ENCODE measurements at regions not wholly inside any gene's neighbourhood (a gene's known extent, or its start where the extent isn't known, plus 50 kb on each side); places are given as distances from the start of the nearest gene placed in this dataset.
"Not testable (repeated sequence)": the region's sequence is repeated elsewhere in the genome, so short reads cannot be mapped to it uniquely, and the experiment has no call there.

DNA sequence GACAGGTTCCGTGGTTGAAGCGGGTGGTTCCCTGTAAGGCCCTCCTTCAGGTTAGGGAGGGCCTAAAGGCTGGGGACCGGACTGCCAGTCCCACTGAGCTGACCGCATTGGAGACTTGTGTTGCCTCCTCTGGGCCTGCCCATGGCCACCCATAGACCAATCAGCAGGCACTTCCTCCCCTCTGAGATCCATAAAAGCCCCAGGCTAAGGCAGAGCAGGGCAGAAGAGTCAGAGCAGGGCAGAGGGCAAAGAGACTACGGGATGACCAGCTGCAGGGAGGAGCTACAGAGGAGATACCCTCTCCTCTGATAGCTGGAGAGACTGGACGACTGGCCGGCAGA lies 537.4 kb downstream of the TENT5A start:
- DNase-seq (no peak), ATAC-seq (no peak)
- intact Hi-C loops (cut with DNase I) = no loop called here

DNA sequence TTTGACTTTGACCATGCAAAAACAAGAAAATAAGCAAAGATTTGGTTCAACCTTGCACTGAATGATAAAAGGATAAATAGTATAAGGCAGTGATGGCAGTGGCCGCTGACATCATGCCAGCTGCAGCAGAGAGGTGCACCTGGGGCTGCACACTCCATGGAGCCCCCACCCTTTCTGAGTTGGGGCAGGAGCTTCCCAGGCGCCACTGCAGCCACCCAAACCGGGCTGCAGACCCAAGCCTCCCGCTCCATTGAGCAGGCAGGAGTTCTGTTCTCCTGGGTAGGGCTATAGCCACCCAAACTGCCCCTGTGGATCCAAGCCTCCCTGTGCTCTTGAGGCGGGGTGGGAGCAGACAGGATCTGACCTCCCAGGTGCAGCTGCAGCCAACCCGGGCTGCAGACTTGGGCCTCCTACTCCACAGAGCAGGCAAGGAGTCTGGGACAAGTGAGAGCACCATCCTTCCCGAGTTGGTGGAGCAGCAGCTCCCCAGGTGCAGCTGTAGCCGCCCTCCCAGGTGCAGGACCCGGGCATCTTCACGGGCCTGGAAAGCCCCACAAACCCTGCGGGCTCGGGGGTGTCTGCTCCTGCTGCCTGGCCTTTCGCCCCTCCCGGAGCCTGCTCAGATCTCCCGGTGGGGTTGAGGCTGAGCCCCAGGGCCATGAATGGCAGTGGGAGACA lies 537.9 kb downstream of the TENT5A start:
- ATAC-seq = no peak
- intact Hi-C loops (cut with DNase I) = no loop called here
- no peak for DNase-seq

- no peak for ATAC-seq
- DNase-seq = no peak
- intact Hi-C loops (cut with DNase I) = no loop called here
These were observed 547.8 kb downstream of the TENT5A start for GRCh38 chr6:81204731-81205130.

DNA sequence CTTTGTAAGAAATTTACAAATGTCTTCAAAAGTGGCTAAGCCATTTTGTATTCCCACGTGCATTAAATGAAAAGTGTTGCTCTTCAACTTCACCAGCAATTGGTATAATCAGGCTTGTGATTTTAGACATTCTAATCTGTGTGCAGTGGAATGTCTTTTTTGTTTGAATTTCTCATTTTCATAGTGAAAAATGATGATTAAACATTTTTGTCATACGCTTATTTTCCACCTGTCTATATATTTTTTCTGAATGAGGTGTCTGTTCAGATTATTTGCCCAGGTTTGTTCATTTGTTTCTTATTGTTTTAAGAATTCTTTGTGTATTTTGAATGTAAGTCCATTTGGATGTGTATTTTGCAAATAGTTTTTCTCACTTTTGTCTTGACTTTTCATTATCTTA lies 558.1 kb downstream of the TENT5A start:
- DNase-seq = no peak
- intact Hi-C loops (cut with DNase I) = no loop called here
- ATAC-seq = no peak

DNA sequence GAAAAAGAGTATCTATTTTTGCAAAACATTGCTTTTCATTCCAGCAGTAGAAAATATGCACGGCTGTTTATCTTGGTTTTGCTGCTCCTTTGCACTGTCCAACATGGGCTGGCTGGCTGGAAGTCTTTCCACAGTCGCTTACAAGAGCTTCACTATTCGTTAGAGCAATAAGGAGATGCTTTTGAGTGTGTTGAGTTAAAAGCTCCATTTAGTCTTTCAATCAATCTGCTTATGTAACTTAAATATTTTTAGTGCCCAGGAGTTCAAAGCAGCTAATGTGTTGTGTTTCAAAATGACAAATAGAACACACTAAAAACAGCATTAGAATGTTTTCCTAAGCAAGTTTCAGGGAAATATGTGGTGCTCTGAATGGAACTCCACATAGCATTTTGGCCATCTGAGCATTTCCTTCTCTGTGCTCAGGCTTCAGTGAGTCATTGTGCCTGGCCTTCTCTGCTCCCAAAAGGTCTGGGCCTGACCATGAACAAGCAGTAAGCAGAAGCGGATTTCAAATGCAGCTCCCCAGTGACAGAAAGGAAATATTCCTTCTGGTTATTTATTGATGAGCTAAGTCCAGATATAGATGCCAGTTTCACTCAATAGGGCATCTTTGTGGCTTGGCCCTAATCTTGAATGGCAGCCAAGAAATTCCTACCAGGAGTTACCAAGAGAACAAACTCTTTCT lies 580.3 kb downstream of the TENT5A start:
- peak; percentile 84 to 91 for ATAC-seq
- DNase-seq = peak; percentile 34
- intact Hi-C loops (cut with DNase I) = no loop called here

GRCh38 chr6:81169166-81169565 lies 583.3 kb downstream of the TENT5A start:
- intact Hi-C loops (cut with DNase I) = no loop called here
- ATAC-seq (no peak), DNase-seq (no peak)

GRCh38 chr6:81166770-81167169 lies 585.7 kb downstream of the TENT5A start:
- ATAC-seq = no peak
- no peak for DNase-seq
- intact Hi-C loops (cut with DNase I) = no loop called here

DNA sequence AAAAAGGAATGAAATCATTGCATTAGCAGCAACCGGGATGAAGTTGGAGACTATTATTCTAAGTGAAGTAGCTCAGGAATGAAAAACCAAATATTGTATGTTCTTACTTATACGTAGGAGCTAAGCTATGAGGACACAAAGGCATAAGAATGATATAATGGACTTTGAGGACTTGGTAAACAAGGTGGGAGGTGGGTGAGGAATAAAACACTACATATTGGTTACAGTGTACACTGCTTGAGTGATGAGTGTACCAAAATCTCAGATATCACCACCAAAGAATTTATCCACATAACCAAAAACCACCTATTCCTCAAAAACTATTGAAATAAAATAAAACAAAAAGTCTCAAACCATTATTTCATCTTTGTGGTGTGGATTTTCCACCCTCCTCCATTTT lies 593.5 kb downstream of the TENT5A start:
- ATAC-seq = no peak
- intact Hi-C loops (cut with DNase I) = no loop called here

GRCh38 chr6:81148751-81149150 lies 603.7 kb downstream of the TENT5A start:
- ATAC-seq = no peak
- DNase-seq = no peak
- intact Hi-C loops (cut with DNase I) = no loop called here

More for the DNA sequence above, 593.5 kb downstream of the TENT5A start:
- DNase-seq = no peak

DNA sequence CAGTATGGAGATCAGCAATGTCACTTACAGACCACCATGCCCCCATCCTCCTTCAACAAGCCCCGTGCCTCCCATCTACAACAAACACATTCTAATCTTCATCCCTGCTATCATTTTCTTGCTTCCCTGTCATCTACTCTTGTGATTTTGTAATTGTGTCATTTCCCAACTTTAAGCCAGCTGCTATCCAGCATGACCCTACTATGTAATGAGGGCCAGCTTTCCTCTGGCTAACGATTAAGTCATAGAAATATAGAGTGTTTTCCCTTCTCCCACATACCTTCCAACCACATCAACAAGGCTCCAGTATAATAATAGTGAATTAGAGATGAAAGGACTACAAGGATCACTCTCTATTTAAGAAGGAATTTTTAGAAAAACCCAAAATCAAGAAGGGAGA lies 607.0 kb downstream of the TENT5A start:
- DNase-seq (no peak), ATAC-seq (no peak)
- intact Hi-C loops (cut with DNase I) = no loop called here

DNA sequence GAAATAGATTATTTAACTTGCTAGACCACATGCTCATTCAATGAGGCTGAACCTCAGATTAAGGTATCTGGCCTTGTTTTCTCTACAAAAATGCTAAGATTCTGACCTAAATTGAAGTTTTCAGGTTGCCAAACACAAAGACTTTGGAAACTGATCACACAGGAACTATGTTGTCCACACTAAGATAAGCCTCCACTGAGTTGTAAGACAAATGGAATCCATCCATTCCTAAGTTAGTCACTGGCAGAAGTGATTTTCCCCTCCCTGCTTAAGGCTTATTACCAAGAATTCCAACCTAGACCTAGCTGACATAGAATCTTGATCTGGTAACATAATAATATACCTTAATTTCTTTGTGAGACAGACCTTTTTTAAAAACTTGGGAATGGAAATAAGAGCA lies 608.1 kb downstream of the TENT5A start:
- ATAC-seq (no peak), DNase-seq (no peak)
- intact Hi-C loops (cut with DNase I) = no loop called here

DNA sequence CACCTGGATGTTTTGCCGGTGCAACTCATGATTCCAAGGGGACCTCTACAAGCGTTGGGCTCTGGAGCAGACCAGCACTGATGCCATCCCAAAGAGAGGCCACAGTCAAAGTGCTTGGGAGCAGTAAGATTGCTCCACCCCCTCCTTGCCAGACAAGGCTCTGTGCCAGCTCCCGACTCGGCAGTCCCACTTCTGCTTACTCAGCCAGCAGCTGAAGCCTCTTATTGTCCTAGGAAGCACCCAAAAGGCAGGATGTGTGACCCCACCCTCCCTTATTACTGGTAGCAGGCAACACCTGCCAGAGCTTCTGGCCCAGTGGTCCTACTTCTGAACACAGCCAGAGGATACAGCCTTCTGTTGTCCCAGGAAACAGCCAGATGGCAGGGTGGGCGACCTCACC lies 614.2 kb downstream of the TENT5A start:
- intact Hi-C loops (cut with DNase I) = no loop called here
- no peak for DNase-seq
- ATAC-seq = no peak

GRCh38 chr6:81130969-81131368 lies 621.5 kb downstream of the TENT5A start:
- ATAC-seq = no peak
- intact Hi-C loops (cut with DNase I) = no loop called here
- no peak for DNase-seq

DNA sequence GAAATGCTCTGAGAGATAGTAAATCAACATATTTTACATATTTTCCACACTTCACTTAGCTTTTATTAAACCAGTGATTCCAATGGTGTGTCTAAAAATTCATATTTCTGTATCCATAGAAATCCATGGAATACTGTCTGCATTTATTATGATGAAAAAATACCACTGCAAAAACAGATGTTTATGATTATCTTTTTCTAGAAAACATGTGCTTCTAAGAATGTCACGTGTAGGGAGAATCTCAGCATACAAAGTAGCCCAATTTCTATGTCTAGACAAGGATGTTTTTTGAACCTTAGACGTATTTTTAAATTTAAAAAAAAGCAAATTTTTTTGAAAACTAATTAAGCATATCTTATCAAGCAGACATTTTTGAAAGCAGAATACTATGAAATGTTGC lies 622.4 kb downstream of the TENT5A start:
- ATAC-seq (no peak), DNase-seq (no peak)
- intact Hi-C loops (cut with DNase I) = no loop called here

DNA sequence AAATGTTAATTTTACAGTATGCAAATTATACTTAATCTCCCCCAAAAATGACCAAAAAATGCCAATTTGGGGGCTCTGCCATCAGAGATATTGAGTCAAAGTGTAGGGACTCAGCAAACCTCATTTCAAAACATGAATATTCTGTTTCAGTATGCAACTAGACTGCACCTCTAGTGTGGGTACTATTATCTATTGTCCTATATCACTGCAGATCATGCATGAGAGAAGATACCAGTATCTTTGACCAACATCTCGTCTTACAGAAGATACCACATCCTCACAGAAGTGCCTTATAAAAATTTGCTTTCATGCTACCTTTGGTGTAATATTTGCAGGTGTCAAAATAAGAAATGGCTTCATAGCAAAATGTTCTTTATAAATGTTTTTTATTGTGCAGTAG lies 623.8 kb downstream of the TENT5A start:
- DNase-seq (no peak), ATAC-seq (no peak)
- intact Hi-C loops (cut with DNase I) = no loop called here

- DNase-seq (no peak), ATAC-seq (no peak)
- intact Hi-C loops (cut with DNase I) = no loop called here
These were observed 626.3 kb downstream of the TENT5A start for GRCh38 chr6:81126150-81126549.

- no peak for DNase-seq
- no peak for ATAC-seq
- intact Hi-C loops (cut with DNase I) = no loop called here
These were observed 632.2 kb downstream of the TENT5A start for GRCh38 chr6:81120280-81120679.

DNA sequence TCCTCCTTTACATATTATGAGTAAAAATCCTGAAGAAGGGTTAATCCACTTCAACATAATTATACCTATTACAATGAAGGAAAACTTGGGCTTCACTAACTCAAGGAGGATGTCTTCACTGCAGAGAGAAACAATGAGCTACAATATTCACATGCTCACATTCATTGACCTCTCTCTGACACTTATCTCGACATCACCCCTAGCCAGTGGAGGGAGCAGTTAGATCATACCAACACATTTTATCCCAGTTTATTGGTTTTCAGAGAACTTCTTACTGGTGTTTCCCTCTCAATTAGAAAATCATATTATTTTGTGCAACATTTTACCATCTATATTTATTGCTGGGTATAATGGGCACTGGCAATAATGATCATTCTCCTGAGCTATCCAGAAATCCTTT lies 646.5 kb downstream of the TENT5A start:
- no peak for ATAC-seq
- intact Hi-C loops (cut with DNase I) = no loop called here
- DNase-seq = no peak

DNA sequence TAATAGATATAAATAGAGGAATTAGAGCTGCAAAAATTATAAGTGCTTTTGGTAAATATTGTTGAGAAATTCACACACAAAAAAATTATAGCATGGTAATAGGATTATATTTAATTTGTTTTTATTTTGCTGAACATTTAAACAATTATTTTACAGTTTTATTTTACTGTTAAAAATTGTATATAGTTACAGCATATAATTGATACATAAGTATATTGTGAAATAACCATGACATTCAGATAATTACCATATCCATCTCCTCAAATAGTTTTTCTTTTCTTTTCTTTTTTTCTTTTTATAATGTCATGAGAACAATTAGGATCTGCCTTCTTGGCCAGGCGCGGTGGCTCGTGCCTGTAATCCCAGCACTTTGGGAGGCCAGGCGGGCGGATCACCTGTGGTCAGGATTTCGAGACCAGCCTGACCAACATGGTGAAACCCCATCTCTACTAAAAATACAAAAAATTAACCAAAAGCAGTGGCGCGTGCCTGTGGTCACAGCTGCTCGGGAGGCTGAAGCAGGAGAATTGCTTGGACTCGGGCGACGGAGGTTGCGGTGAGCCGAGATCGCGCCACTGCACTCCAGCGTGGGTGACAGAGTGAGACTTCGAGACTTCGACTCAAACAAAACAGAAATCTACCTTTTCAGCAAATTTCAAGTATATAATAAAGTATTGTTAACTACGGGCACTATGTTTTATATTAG lies 654.2 kb downstream of the TENT5A start:
- DNase-seq (no peak), ATAC-seq (no peak)
- intact Hi-C loops (cut with DNase I) = no loop called here

GRCh38 chr6:81096464-81096863 lies 656.0 kb downstream of the TENT5A start:
- ATAC-seq = not testable (repeated sequence)

GRCh38 chr6:81093051-81093450 lies 659.4 kb downstream of the TENT5A start:
- intact Hi-C loops (cut with DNase I) = no loop called here
- DNase-seq (no peak), ATAC-seq (no peak)

More at GRCh38 chr6:81096464-81096863, 656.0 kb downstream of the TENT5A start:
- DNase-seq; intact Hi-C loops (cut with DNase I): not testable (repeated sequence)

Data from left cardiac atrium (tissue), 4 donors.